IPS-NIHi7 (cell line): ENCODE measurements at regions not wholly inside any gene's neighbourhood (a gene's known extent, or its start where the extent isn't known, plus 50 kb on each side); places are given as distances from the start of the nearest gene placed in this dataset.

Experiments
- DNase-seq: peaks from one replicate; pipeline ENCODE4 v3.0.0; 2012; ENCODE audit warnings: mixed read lengths; ENCODE audit errors: extremely low spot score

- DNase-seq, result no peak
These were observed 241.6 kb downstream of the BMP7 start for GRCh38 chr20:57024849-57025248.

- no peak for DNase-seq
These were observed 241.2 kb downstream of the BMP7 start for GRCh38 chr20:57025261-57025660.

- DNase-seq, result no peak
These were observed 240.7 kb downstream of the BMP7 start for GRCh38 chr20:57025666-57026224.

GRCh38 chr20:57027777-57028176 lies 238.7 kb downstream of the BMP7 start:
- DNase-seq, result no peak

GRCh38 chr20:57030611-57031600 lies 235.5 kb downstream of the BMP7 start:
- DNase-seq, result no peak

GRCh38 chr20:57031867-57032355 lies 234.5 kb downstream of the BMP7 start:
- no peak for DNase-seq

- DNase-seq, result no peak
These were observed 233.6 kb downstream of the BMP7 start for GRCh38 chr20:57032847-57033246.

- DNase-seq, result no peak
These were observed 232.4 kb downstream of the BMP7 start for GRCh38 chr20:57034001-57034400.

GRCh38 chr20:57037689-57038088 lies 228.8 kb downstream of the BMP7 start:
- DNase-seq, result no peak

- DNase-seq, result no peak
These were observed 227.6 kb downstream of the BMP7 start for GRCh38 chr20:57038608-57039440.

- DNase-seq, result no peak
These were observed 226.0 kb downstream of the BMP7 start for GRCh38 chr20:57040466-57040865.

- DNase-seq, result no peak
These were observed 225.5 kb downstream of the BMP7 start for GRCh38 chr20:57040924-57041323.

GRCh38 chr20:57043091-57043490 lies 223.3 kb downstream of the BMP7 start:
- DNase-seq, result no peak

- DNase-seq, result no peak
These were observed 222.7 kb downstream of the BMP7 start for GRCh38 chr20:57043669-57044268.

- DNase-seq, result no peak
These were observed 219.0 kb downstream of the BMP7 start for GRCh38 chr20:57047281-57048026.

GRCh38 chr20:57048027-57048869 lies 218.2 kb downstream of the BMP7 start:
- DNase-seq, result peak; percentile 90

- no peak for DNase-seq
These were observed 217.1 kb downstream of the BMP7 start for GRCh38 chr20:57049296-57049695.

- DNase-seq, result no peak
These were observed 215.3 kb downstream of the BMP7 start for GRCh38 chr20:57051096-57051495.

GRCh38 chr20:57053067-57053466 lies 213.4 kb downstream of the BMP7 start:
- no peak for DNase-seq
